B cell (primary cell): ENCODE measurements at regions not wholly inside any gene's neighbourhood (a gene's known extent, or its start where the extent isn't known, plus 50 kb on each side); places are given as distances from the start of the nearest gene placed in this dataset.

Experiments used
- ATAC-seq: fragments of 200-7000 bp; cut with Tn5 transposase; one replicate; pipeline ENCODE4 v1.10.0; 2021; ENCODE audit warnings: low read depth, mild to moderate bottlenecking, moderate number of reproducible peaks, moderate library complexity
- CTCF ChIA-PET: fragments of 350-600 bp; sonication (Branson Sonifier 250); formaldehyde crosslinking; loops from one replicate; lab custom pipeline; 2021; ENCODE audit warnings: antibody characterized with exemption, inconsistent platforms; lab: Charles Lee
- POLR2A ChIA-PET: fragments of 350-600 bp; sonication (Branson Sonifier 250); formaldehyde crosslinking; loops from one replicate; lab custom pipeline; 2021; ENCODE audit warnings: antibody characterized with exemption; lab: Charles Lee
- DNase-seq: peaks from one replicate; pipeline ENCODE4 v3.0.0; 2013
- H2AFZ ChIP-seq: 2 replicates; pipeline ENCODE4 v1.6.1; 2012; ENCODE audit warnings: mild to moderate bottlenecking, low read depth, low read length; ENCODE audit not compliant: insufficient read depth, poor library complexity, severe bottlenecking
- H3K27ac ChIP-seq, 2 donors: 1 replicate in 1 of 2; 2 replicates in 1 of 2; pipeline ENCODE4 v1.5.1; 2012 to 2013; ENCODE audit warnings: low read length in 2 of 2, mild to moderate bottlenecking in 2 of 2, moderate library complexity in 1 of 2
- H3K27me3 ChIP-seq, 4 experiments: fragments of 200-600 bp in 1 of 4; sonication (generic) in 1 of 4; replicated peaks in 1 of 4; 1 replicate in 2 of 4; 2 replicates in 2 of 4; pipeline versions ENCODE4 v1.6.1 to v1.7.0; 2013 to 2016; ENCODE audit warnings: low read length in 3 of 4, mild to moderate bottlenecking in 2 of 4, mixed read lengths in 1 of 4, moderate library complexity in 1 of 4; ENCODE audit not compliant: insufficient read depth in 4 of 4, control insufficient read depth in 3 of 4; ENCODE audit errors: control extremely low read depth in 1 of 4
- H3K36me3 ChIP-seq, 2 experiments: replicated peaks in 1 of 2; 1 replicate in 1 of 2; 2 replicates in 1 of 2; pipeline versions ENCODE4 v1.6.1 to v1.7.1; 2013; ENCODE audit warnings: low read length in 1 of 2; ENCODE audit not compliant: insufficient read depth in 2 of 2, control insufficient read depth in 1 of 2; ENCODE audit errors: control extremely low read depth in 1 of 2, extremely low read depth in 1 of 2
- H3K4me1 ChIP-seq, 2 donors: fragments of 200-600 bp in 1 of 2; sonication (generic) in 1 of 2; 1 replicate in 1 of 2; 2 replicates in 1 of 2; pipeline versions ENCODE4 v1.5.1 to v1.6.1; 2013 to 2017; ENCODE audit warnings: low read length in 2 of 2; ENCODE audit not compliant: control insufficient read depth in 2 of 2, insufficient read depth in 2 of 2
- H3K4me2 ChIP-seq: replicated peaks from 2 replicates; pipeline ENCODE3; 2012; ENCODE audit warnings: mild to moderate bottlenecking, low read depth, low read length; ENCODE audit not compliant: poor library complexity, severe bottlenecking
- H3K4me3 ChIP-seq, 5 experiments: fragments of 200-600 bp in 1 of 5; sonication (generic) in 1 of 5; 1 replicate in 3 of 5; 2 replicates in 2 of 5; pipeline versions ENCODE4 v1.5.1 to v1.7.0; 2011 to 2016; ENCODE audit warnings: low read length in 4 of 5, mild to moderate bottlenecking in 4 of 5, low read depth in 2 of 5, control low read depth in 1 of 5, moderate library complexity in 1 of 5; ENCODE audit not compliant: insufficient read depth in 1 of 5; ENCODE audit errors: control extremely low read depth in 1 of 5, extremely low read depth in 1 of 5
- H3K79me2 ChIP-seq: fragments of 200-600 bp; sonication (generic); one replicate; pipeline ENCODE4 v1.6.0; 2016; ENCODE audit warnings: low read length; ENCODE audit not compliant: control insufficient read depth, insufficient read depth
- H3K9ac ChIP-seq: fragments of 200-600 bp; sonication (generic); 2 replicates; pipeline ENCODE4 v1.6.1; 2017; ENCODE audit warnings: mild to moderate bottlenecking, low read length, moderate library complexity
- H3K9me3 ChIP-seq, 3 donors: one replicate each; pipeline versions ENCODE4 v1.6.1 to v1.7.1; 2013; ENCODE audit warnings: low read length in 2 of 3; ENCODE audit not compliant: control insufficient read depth in 2 of 3, insufficient read depth in 1 of 3; ENCODE audit errors: control extremely low read depth in 1 of 3
- H4K20me1 ChIP-seq: 2 replicates; pipeline ENCODE4 v1.6.0; 2012; ENCODE audit warnings: mild to moderate bottlenecking, low read length; ENCODE audit not compliant: insufficient read depth, control insufficient read depth, poor library complexity, severe bottlenecking
- H3K27ac Mint-ChIP-seq: one replicate; pipeline ENCODE4 v1.8.0; 2021; ENCODE audit warnings: mixed read lengths
- H3K27me3 Mint-ChIP-seq: one replicate; pipeline ENCODE4 v1.8.0; 2021; ENCODE audit warnings: mixed read lengths
- H3K4me1 Mint-ChIP-seq: one replicate; pipeline ENCODE4 v1.8.0; 2021; ENCODE audit warnings: mixed read lengths
- H3K4me3 Mint-ChIP-seq: one replicate; pipeline ENCODE4 v1.8.0; 2021; ENCODE audit warnings: mixed read lengths
- H3K9me3 Mint-ChIP-seq: one replicate; pipeline ENCODE4 v1.8.0; 2022; ENCODE audit warnings: mixed read lengths; ENCODE audit not compliant: insufficient read depth
- CTCF ChIP-seq: fragments of 200-600 bp; IDR thresholded peaks from one replicate; pipeline ENCODE4 v1.8.0; 2022; ENCODE audit warnings: antibody characterized with exemption, mild to moderate bottlenecking
- EZH2 ChIP-seq: IDR thresholded peaks from 2 replicates; pipeline ENCODE4 v1.6.1; 2012; ENCODE audit warnings: borderline replicate concordance, low read depth, mild to moderate bottlenecking, moderate library complexity, low read length; ENCODE audit not compliant: insufficient read depth, poor library complexity, severe bottlenecking
- WGBS: methylation state at CpG from one replicate; pipeline ENCODE4 v1.1.5; 2013; ENCODE audit warnings: missing lambda C conversion rate; ENCODE audit not compliant: insufficient coverage; 5-methylcytosine and 5-hydroxymethylcytosine counted together
- intact Hi-C: fragments of 100-400 bp; cut with micrococcal nuclease; formaldehyde crosslinking; loops from one replicate; pipeline ENCODE4 v1.10.0; 2022

GRCh38 chr11:101291279-101291678 lies 161.7 kb upstream of the PGR start:
- H3K9ac ChIP-seq: no peak overlapping the region
- no peak overlapping the region for H2AFZ ChIP-seq
- Mint-ChIP-seq H3K27me3 (no peaks in the 10 kb centered on the region), H3K9me3 (no peaks in the 10 kb centered on the region), H3K4me1 (no peaks in the 10 kb centered on the region), H3K27ac (no peak overlapping the region), H3K4me3 (no peak overlapping the region)
- H3K4me2 ChIP-seq: no peak overlapping the region
- no CpG with 5 or more reads among the region's 1 CpG for WGBS
- TF ChIP-seq CTCF (no peak), EZH2 (no peak)
- DNase-seq: no peak
- no peaks in the 10 kb centered on the region for H3K36me3 ChIP-seq
- H3K27ac ChIP-seq: no peak overlapping the region
- H3K79me2 ChIP-seq: no peaks in the 10 kb centered on the region
- ChIA-PET CTCF (no interaction called here), POLR2A (no interaction called here)
- H3K27me3 ChIP-seq: no peaks in the 10 kb centered on the region
- H3K4me3 ChIP-seq: no peak overlapping the region
- peaks cover 0 to 8% (median 1%) of the 10 kb centered on the region in 3 donors for H3K9me3 ChIP-seq
- intact Hi-C loops: no loop called here
- no peaks in the 10 kb centered on the region for H3K4me1 ChIP-seq
- ATAC-seq: no peak
- H4K20me1 ChIP-seq: no peaks in the 10 kb centered on the region

- Histone ChIP-seq H3K9me3 (peaks cover 0 to 11% (median 1%) of the 10 kb centered on the region in 3 donors), H2AFZ (no peak overlapping the region), H3K27ac (no peak overlapping the region), H3K9ac (no peak overlapping the region), H3K79me2 (no peaks in the 10 kb centered on the region), H3K4me3 (no peak overlapping the region), H3K4me1 (no peaks in the 10 kb centered on the region), H3K27me3 (no peaks in the 10 kb centered on the region), H3K36me3 (no peaks in the 10 kb centered on the region), H3K4me2 (no peak overlapping the region), H4K20me1 (no peaks in the 10 kb centered on the region)
- intact Hi-C loops: no loop called here
- Mint-ChIP-seq H3K27me3 (no peaks in the 10 kb centered on the region), H3K27ac (no peak overlapping the region), H3K9me3 (no peaks in the 10 kb centered on the region), H3K4me3 (no peak overlapping the region), H3K4me1 (no peaks in the 10 kb centered on the region)
- ATAC-seq (no peak), DNase-seq (no peak)
- 100% methylated on average over 1 of the region's 3 CpGs for WGBS
- ChIA-PET CTCF (no interaction called here), POLR2A (no interaction called here)
- no peak for TF ChIP-seq CTCF
- no peak for TF ChIP-seq EZH2
Observed at GRCh38 chr11:101288392-101288791, 158.8 kb upstream of the PGR start.
